Panc1 (cell line): ENCODE measurements at regions not wholly inside any gene's neighbourhood (a gene's known extent, or its start where the extent isn't known, plus 50 kb on each side); places are given as distances from the start of the nearest gene placed in this dataset.

Experiments
- POLR2AphosphoS5 ChIP-seq: IDR thresholded peaks from 2 replicates; pipeline ENCODE4 v1.6.1; 2012; ENCODE audit warnings: mild to moderate bottlenecking, low read depth, low read length, moderate library complexity
- TCF7L2 ChIP-seq: IDR thresholded peaks from 2 replicates; pipeline ENCODE4 v1.6.1; 2011; ENCODE audit warnings: mild to moderate bottlenecking, low read depth, low read length, inconsistent platforms
- TF ChIP-seq, protein P1 (sequence below): fragments of 450-650 bp; IDR thresholded peaks from 2 replicates; pipeline ENCODE4 v1.5.1; 2017; ENCODE audit warnings: mild to moderate bottlenecking
- TF ChIP-seq, protein P2 (sequence below), 2 experiments: IDR thresholded peaks; 2 replicates each; pipeline ENCODE4 v1.6.1; 2011 to 2012; ENCODE audit warnings: low read depth in 2 of 2, control low read depth in 1 of 2, low read length in 1 of 2, mild to moderate bottlenecking in 1 of 2, moderate library complexity in 1 of 2; ENCODE audit not compliant: insufficient read depth in 1 of 2

DNA sequence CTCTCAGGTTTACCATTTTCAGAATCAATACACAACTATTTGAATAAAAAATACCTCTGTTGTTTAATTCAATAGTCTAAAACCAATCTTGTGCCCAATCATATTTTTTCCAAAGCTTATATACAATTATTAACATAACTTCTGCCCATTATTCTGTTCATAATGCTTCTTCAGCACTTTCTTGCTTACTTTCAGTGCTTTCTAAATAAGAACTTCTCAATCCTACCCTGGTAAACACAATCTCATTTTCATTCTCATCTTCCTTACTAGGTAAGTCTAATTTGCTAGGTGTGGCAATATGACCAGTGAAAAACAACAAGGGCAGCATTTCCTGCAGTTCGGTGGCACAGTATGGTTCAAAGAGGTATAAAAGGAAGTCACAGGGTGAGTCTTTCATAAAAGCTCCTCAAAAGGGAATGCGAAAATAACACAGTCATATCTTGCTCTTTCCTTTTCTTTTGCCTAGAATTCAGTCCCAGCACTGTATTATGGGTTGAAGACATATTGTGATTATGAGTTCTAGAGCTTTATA, 103.5 kb downstream of the FOXG1 start:
- TF ChIP-seq, protein P1, sequence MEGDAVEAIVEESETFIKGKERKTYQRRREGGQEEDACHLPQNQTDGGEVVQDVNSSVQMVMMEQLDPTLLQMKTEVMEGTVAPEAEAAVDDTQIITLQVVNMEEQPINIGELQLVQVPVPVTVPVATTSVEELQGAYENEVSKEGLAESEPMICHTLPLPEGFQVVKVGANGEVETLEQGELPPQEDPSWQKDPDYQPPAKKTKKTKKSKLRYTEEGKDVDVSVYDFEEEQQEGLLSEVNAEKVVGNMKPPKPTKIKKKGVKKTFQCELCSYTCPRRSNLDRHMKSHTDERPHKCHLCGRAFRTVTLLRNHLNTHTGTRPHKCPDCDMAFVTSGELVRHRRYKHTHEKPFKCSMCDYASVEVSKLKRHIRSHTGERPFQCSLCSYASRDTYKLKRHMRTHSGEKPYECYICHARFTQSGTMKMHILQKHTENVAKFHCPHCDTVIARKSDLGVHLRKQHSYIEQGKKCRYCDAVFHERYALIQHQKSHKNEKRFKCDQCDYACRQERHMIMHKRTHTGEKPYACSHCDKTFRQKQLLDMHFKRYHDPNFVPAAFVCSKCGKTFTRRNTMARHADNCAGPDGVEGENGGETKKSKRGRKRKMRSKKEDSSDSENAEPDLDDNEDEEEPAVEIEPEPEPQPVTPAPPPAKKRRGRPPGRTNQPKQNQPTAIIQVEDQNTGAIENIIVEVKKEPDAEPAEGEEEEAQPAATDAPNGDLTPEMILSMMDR: no peak
- TF ChIP-seq POLR2AphosphoS5 (no peak), TCF7L2 (no peak)
- TF ChIP-seq, protein P2, sequence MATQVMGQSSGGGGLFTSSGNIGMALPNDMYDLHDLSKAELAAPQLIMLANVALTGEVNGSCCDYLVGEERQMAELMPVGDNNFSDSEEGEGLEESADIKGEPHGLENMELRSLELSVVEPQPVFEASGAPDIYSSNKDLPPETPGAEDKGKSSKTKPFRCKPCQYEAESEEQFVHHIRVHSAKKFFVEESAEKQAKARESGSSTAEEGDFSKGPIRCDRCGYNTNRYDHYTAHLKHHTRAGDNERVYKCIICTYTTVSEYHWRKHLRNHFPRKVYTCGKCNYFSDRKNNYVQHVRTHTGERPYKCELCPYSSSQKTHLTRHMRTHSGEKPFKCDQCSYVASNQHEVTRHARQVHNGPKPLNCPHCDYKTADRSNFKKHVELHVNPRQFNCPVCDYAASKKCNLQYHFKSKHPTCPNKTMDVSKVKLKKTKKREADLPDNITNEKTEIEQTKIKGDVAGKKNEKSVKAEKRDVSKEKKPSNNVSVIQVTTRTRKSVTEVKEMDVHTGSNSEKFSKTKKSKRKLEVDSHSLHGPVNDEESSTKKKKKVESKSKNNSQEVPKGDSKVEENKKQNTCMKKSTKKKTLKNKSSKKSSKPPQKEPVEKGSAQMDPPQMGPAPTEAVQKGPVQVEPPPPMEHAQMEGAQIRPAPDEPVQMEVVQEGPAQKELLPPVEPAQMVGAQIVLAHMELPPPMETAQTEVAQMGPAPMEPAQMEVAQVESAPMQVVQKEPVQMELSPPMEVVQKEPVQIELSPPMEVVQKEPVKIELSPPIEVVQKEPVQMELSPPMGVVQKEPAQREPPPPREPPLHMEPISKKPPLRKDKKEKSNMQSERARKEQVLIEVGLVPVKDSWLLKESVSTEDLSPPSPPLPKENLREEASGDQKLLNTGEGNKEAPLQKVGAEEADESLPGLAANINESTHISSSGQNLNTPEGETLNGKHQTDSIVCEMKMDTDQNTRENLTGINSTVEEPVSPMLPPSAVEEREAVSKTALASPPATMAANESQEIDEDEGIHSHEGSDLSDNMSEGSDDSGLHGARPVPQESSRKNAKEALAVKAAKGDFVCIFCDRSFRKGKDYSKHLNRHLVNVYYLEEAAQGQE (IDR thresholded peaks at IDR 0.05; ENCODE audit: insufficient read depth in 1 of 2, low read depth in 2 of 2, low read length in 1 of 2): no peak
